Osteoblast (primary cell): ENCODE measurements at regions not wholly inside any gene's neighbourhood (a gene's known extent, or its start where the extent isn't known, plus 50 kb on each side); places are given as distances from the start of the nearest gene placed in this dataset.

Experiments used
- DNase-seq: peaks from one replicate; pipeline ENCODE4 v3.0.0; 2011; ENCODE audit warnings: low spot score, mixed read lengths; ENCODE audit not compliant: insufficient read length; ENCODE audit errors: missing footprints
- H2AFZ ChIP-seq: 2 replicates; pipeline ENCODE4 v1.6.0; 2011; ENCODE audit warnings: mild to moderate bottlenecking, low read length
- H3K27ac ChIP-seq: 2 replicates; pipeline ENCODE4 v1.5.1; 2011; ENCODE audit warnings: mild to moderate bottlenecking, low read depth, low read length, moderate library complexity
- H3K27me3 ChIP-seq: 2 replicates; pipeline ENCODE4 v1.6.0; 2012; ENCODE audit warnings: mild to moderate bottlenecking, control low read depth, inconsistent platforms, low read length, moderate library complexity; ENCODE audit not compliant: insufficient read depth
- H3K36me3 ChIP-seq: 2 replicates; pipeline ENCODE4 v1.5.1; 2011; ENCODE audit warnings: mild to moderate bottlenecking, low read length, control low read depth, moderate library complexity; ENCODE audit not compliant: insufficient read depth
- H3K4me1 ChIP-seq: 2 replicates; pipeline ENCODE4 v1.5.1; 2011; ENCODE audit warnings: mild to moderate bottlenecking, low read length, control low read depth, moderate library complexity; ENCODE audit not compliant: insufficient read depth
- H3K4me2 ChIP-seq: 2 replicates; pipeline ENCODE4 v1.6.0; 2011; ENCODE audit warnings: mild to moderate bottlenecking, low read length; ENCODE audit not compliant: insufficient read depth
- H3K4me3 ChIP-seq: fragments of 200-600 bp; sonication (generic); 3 replicates; pipeline ENCODE4 v1.5.1; 2012; ENCODE audit warnings: mild to moderate bottlenecking, low read length, inconsistent platforms; ENCODE audit not compliant: insufficient read depth
- H3K79me2 ChIP-seq: 2 replicates; pipeline ENCODE4 v1.6.0; 2012; ENCODE audit warnings: mild to moderate bottlenecking, low read length, control low read depth, inconsistent platforms; ENCODE audit not compliant: insufficient read depth
- H3K9me3 ChIP-seq: 2 replicates; pipeline ENCODE4 v1.5.1; 2011; ENCODE audit warnings: low read depth, low read length, control low read depth
- H4K20me1 ChIP-seq: 2 replicates; pipeline ENCODE4 v1.6.0; 2012; ENCODE audit warnings: mild to moderate bottlenecking, low read length, control low read depth; ENCODE audit not compliant: insufficient read depth
- TF ChIP-seq, protein P1 (sequence below): IDR thresholded peaks from 2 replicates; pipeline ENCODE4 v1.5.1; 2011; ENCODE audit warnings: mild to moderate bottlenecking, low read depth, low read length, moderate library complexity; ENCODE audit errors: extremely low read depth

DNA sequence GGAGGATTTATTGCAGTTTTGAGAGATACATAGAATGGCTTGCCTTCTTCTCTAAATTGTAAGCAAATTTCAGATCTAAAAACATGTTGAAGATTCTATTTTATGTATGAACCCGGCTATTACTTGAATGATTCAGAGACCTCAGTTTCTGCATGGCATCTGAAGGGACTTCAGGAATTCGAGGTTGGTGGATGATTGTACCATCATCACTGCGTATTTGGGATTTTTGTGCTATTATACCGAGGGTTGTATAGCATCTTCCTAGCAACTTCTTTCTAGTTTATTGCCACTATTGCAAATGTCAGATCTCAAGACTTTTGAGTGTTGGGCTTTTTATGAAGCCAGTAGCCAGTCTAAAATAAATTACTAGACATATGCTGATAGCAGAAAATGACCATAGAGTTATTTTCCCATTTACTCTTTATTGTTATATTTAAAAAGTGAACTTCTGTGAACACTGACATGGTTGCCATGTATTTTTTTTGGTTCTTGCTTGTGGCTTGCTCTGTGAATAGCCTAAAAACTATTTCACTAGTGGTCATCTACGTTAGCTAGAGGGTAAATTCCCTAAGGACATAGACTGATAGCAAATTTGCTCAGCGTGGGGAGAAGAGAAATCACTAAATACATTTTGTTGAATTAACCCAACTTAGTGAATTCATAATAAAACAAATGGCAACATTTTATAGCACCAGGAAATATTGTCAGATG is 70.6 kb upstream of the KLF12 start:
- DNase-seq, result no peak
- Histone ChIP-seq H4K20me1 (no peaks in the 10 kb centered on the region), H2AFZ (no peak overlapping the region), H3K4me3 (peak overlapping the region; percentile 12), H3K4me1 (peaks cover 74% of the 10 kb centered on the region), H3K4me2 (peak overlapping the region; percentile 64), H3K27ac (peak overlapping the region; percentile 100), H3K27me3 (no peaks in the 10 kb centered on the region), H3K79me2 (no peaks in the 10 kb centered on the region), H3K36me3 (no peaks in the 10 kb centered on the region), H3K9me3 (no peaks in the 10 kb centered on the region)
- TF ChIP-seq, protein P1, sequence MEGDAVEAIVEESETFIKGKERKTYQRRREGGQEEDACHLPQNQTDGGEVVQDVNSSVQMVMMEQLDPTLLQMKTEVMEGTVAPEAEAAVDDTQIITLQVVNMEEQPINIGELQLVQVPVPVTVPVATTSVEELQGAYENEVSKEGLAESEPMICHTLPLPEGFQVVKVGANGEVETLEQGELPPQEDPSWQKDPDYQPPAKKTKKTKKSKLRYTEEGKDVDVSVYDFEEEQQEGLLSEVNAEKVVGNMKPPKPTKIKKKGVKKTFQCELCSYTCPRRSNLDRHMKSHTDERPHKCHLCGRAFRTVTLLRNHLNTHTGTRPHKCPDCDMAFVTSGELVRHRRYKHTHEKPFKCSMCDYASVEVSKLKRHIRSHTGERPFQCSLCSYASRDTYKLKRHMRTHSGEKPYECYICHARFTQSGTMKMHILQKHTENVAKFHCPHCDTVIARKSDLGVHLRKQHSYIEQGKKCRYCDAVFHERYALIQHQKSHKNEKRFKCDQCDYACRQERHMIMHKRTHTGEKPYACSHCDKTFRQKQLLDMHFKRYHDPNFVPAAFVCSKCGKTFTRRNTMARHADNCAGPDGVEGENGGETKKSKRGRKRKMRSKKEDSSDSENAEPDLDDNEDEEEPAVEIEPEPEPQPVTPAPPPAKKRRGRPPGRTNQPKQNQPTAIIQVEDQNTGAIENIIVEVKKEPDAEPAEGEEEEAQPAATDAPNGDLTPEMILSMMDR, result no peak

DNA sequence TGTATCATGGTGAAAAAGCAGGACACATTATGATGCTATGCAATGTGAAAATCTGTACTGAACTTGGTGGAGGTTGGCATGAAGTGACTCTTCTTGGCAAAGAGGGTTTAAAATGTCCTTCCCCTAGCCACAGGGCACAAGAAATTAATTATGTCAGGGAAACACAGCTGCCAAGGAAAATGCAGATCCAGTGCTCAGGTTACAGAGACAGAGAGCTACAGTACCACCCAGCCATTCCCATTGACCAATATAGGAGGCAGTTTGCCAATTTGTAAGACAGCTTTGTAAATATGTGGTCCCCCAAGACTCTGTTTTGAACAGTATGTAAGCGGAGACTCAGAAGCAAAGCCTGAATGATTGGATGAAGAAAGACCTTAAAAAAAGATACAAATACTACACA is 69.4 kb upstream of the KLF12 start:
- no peak for DNase-seq
- H3K36me3 ChIP-seq, result no peaks in the 10 kb centered on the region
- TF ChIP-seq, protein P1, result no peak
- no peaks in the 10 kb centered on the region for H3K79me2 ChIP-seq
- H3K4me1 ChIP-seq, result peaks cover 66% of the 10 kb centered on the region
- no peak overlapping the region for H2AFZ ChIP-seq
- peak overlapping the region; percentile 100 for H3K27ac ChIP-seq
- no peak overlapping the region for H3K4me3 ChIP-seq
- no peaks in the 10 kb centered on the region for H3K27me3 ChIP-seq
- no peaks in the 10 kb centered on the region for H3K9me3 ChIP-seq
- H3K4me2 ChIP-seq, result peak overlapping the region; percentile 64
- no peaks in the 10 kb centered on the region for H4K20me1 ChIP-seq

DNA sequence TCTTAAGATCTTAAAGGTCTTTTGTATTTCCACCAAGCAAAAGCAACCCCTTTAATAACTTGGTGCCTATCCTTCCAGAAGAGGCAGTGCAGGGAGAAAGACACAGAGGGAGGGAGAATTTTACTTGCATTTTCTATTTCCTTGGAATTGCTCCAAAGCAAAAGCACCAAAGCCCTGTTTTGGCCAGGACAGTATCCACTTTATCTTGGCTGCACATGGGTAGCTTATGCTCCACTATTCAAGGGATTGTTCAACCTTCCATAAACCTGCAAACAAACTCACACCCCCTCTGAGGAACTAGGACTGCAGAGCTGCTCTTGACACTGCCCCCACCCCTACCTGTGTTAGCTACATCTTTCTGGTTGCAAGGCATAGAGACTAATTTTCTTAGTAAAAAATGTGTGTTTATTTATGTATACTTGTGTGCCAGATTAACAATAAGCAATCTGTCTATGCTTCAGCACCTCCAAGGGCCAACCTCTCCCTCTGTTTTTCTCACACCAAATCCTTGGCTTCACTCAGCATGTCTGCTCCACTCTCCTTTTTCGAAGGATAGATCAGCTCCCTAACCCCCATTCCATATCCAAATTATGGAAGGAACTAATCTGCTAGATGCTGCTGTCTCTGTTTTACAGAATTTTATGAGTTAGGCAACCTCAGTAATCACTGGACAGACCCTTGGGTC is 68.1 kb upstream of the KLF12 start:
- Histone ChIP-seq H3K79me2 (no peaks in the 10 kb centered on the region), H3K27ac (no peak overlapping the region), H3K36me3 (no peaks in the 10 kb centered on the region), H2AFZ (no peak overlapping the region), H4K20me1 (no peaks in the 10 kb centered on the region), H3K27me3 (no peaks in the 10 kb centered on the region), H3K4me1 (peaks cover 59% of the 10 kb centered on the region), H3K4me2 (no peak overlapping the region), H3K9me3 (no peaks in the 10 kb centered on the region), H3K4me3 (no peak overlapping the region)
- TF ChIP-seq, protein P1, result no peak
- DNase-seq, result no peak

DNA sequence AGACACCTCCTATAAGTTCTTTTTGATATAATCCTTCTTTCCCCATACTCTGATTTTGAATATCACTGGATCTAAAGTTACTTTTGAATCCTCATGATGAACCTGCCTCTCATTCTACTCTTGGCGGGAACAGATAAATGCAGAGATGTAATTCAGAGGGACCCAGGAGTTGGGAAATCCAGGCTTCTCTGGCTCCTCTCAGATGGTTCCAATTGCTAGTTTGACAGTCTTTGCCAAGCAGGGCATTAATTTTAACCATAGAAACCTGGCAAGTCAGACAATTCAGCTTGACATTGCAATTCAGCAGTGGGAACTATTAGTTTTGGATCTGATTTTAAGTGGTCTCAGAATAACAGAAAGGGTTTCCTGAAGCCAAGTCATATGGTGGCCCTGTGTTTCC is 67.3 kb upstream of the KLF12 start:
- TF ChIP-seq, protein P1, result no peak
- H4K20me1 ChIP-seq, result no peaks in the 10 kb centered on the region
- H3K4me1 ChIP-seq, result peaks cover 53% of the 10 kb centered on the region
- no peak overlapping the region for H2AFZ ChIP-seq
- no peak overlapping the region for H3K4me2 ChIP-seq
- peak; percentile 44 for DNase-seq
- H3K27ac ChIP-seq, result no peak overlapping the region
- no peak overlapping the region for H3K4me3 ChIP-seq
- H3K79me2 ChIP-seq, result no peaks in the 10 kb centered on the region
- no peaks in the 10 kb centered on the region for H3K27me3 ChIP-seq
- no peaks in the 10 kb centered on the region for H3K9me3 ChIP-seq
- no peaks in the 10 kb centered on the region for H3K36me3 ChIP-seq
